ENCODE measurements at regions not wholly inside any gene's neighbourhood (a gene's known extent, or its start where the extent isn't known, plus 50 kb on each side); places are given as distances from the start of the nearest gene placed in this dataset.

GRCh38 chr1:232431326-232431725, 198.6 kb downstream of the SIPA1L2 start:
- no peaks in the 10 kb centered on the region for H3K9me3 ChIP-seq (ENCODE audit: insufficient read depth in 2 of 2, low read depth in 1 of 2, low read length in 1 of 2)
- no peaks in the 10 kb centered on the region for H3K27me3 ChIP-seq (replicated peaks in 1 of 4; ENCODE audit: control insufficient read depth in 3 of 4, extremely low read depth in 1 of 4, insufficient read depth in 3 of 4, low read length in 3 of 4)
- no peak overlapping the region for H4K5ac ChIP-seq (ENCODE audit: insufficient read length, low read depth, low read length)
- no peaks in the 10 kb centered on the region for H3K79me1 ChIP-seq (ENCODE audit: low read depth, low read length)
- H3K36me3 ChIP-seq (ENCODE audit: control insufficient read depth in 2 of 4, insufficient read depth in 4 of 4, low read length in 3 of 4): no peaks in the 10 kb centered on the region; a peak in 1 of 8 replicates
- H3K23me2 ChIP-seq (ENCODE audit: low read depth, low read length): no peaks in the 10 kb centered on the region
- no peak overlapping the region for H2BK12ac ChIP-seq (ENCODE audit: low read depth, low read length)
- TF ChIP-seq HDAC6 (IDR thresholded peaks at IDR 0.05; ENCODE audit: low read depth, low read length): no peak
- no peak for TF ChIP-seq SIX5 (IDR thresholded peaks at IDR 0.05; ENCODE audit: low read depth, low read length)
- no peak overlapping the region for H3K27ac ChIP-seq (ENCODE audit: low read depth, low read length)
- ChIA-PET POLR2A (ENCODE audit: partially characterized antibody) (no interaction called here), CTCF (ENCODE audit: partially characterized antibody) (interaction anchor here (1.3 kb wide), 1 partner anchor 21 kb away, joined by 3 read pairs; no protein-coding TSS in a partner anchor)
- no peak overlapping the region for H2BK20ac ChIP-seq (ENCODE audit: low read length)
- no peak overlapping the region for H4K8ac ChIP-seq (ENCODE audit: extremely low read depth, insufficient read depth, low read length)
- no peak overlapping the region for H3K4ac ChIP-seq (replicated peaks; ENCODE audit: insufficient read length, low read depth, low read length)
- H2BK5ac ChIP-seq (ENCODE audit: low read depth, low read length): no peak overlapping the region
- H3K4me3 ChIP-seq (ENCODE audit: extremely low read depth in 1 of 4, insufficient read depth in 2 of 4, low read depth in 3 of 4, low read length in 4 of 4): no peak overlapping the region
- 0 out of 7 replicates have a peak overlapping the region, but pooled peaks of 1 of the 4 experiments have one; percentile 28 for H3K9ac ChIP-seq (replicated peaks in 1 of 4; ENCODE audit: extremely low read depth in 1 of 4, low read depth in 3 of 4, low read length in 3 of 4)
- no peaks in the 10 kb centered on the region for H3K79me2 ChIP-seq (ENCODE audit: control insufficient read depth in 1 of 2, insufficient read depth in 2 of 2, low read length in 2 of 2)
- peaks cover 0 to 1% of the 10 kb centered on the region in 2 experiments for H4K20me1 ChIP-seq (replicated peaks in 1 of 2; ENCODE audit: control insufficient read depth in 1 of 2, insufficient read depth in 2 of 2, low read length in 2 of 2)
- DNase-seq (ENCODE audit: low read depth in 1 of 2, low spot score in 2 of 2) (no peak), FAIRE-seq (no peak)
- no peak overlapping the region for H2AK5ac ChIP-seq (ENCODE audit: low read depth, low read length)
- H3K18ac ChIP-seq (ENCODE audit: extremely low read depth, low read length): no peak overlapping the region
- no peak overlapping the region for H2AFZ ChIP-seq (ENCODE audit: low read length)
- WGBS, 2 experiments (ENCODE audit: extremely low coverage in 1 of 2, insufficient coverage in 1 of 2, insufficient read length in 1 of 2, insufficient replicate concordance in 2 of 2, low coverage in 1 of 2, low lambda C conversion rate in 2 of 2, missing lambda C conversion rate in 1 of 2): 85% methylated on average over 6 of the region's 6 CpGs; no CpG with 5 or more reads in 1 of the 2 experiments
- no peak overlapping the region for H3K4me2 ChIP-seq (ENCODE audit: insufficient read depth in 1 of 2, low read depth in 2 of 2, low read length in 2 of 2)
- no peaks in the 10 kb centered on the region for H3K4me1 ChIP-seq (replicated peaks in 1 of 4; ENCODE audit: control insufficient read depth in 3 of 4, insufficient read depth in 4 of 4, low read length in 3 of 4)
- H3K14ac ChIP-seq (ENCODE audit: insufficient read length): no peak overlapping the region
- no peak overlapping the region for H2BK15ac ChIP-seq (ENCODE audit: low read length)
- no peak overlapping the region for H3K56ac ChIP-seq (replicated peaks; ENCODE audit: insufficient read length, low read depth, low read length)
- H4K91ac ChIP-seq (replicated peaks; ENCODE audit: insufficient read length, low read length): no peak overlapping the region
- H2BK120ac ChIP-seq (replicated peaks; ENCODE audit: low read depth, low read length): no peak overlapping the region
- H3K23ac ChIP-seq (ENCODE audit: insufficient read length): no peak overlapping the region

Data from H1 (cell line).